H9 (cell line): ENCODE measurements at regions not wholly inside any gene's neighbourhood (a gene's known extent, or its start where the extent isn't known, plus 50 kb on each side); places are given as distances from the start of the nearest gene placed in this dataset.

Experiments
- DNase-seq: peaks from one replicate; pipeline ENCODE4 v3.0.0-alpha.2; 2017
- H2AFZ ChIP-seq: one replicate; pipeline ENCODE4 v1.6.1; 2013; ENCODE audit warnings: mild to moderate bottlenecking, low read length, control low read depth, moderate library complexity
- H2AK5ac ChIP-seq: 2 replicates; pipeline ENCODE4 v1.6.1; 2013; ENCODE audit warnings: low read length, control low read depth, mixed read lengths; ENCODE audit not compliant: insufficient read length
- H2BK120ac ChIP-seq: one replicate; pipeline ENCODE4 v1.6.1; 2013; ENCODE audit warnings: low read depth, mild to moderate bottlenecking, low read length, control low read depth, inconsistent platforms; ENCODE audit not compliant: poor library complexity, severe bottlenecking
- H2BK12ac ChIP-seq: 2 replicates; pipeline ENCODE4 v1.6.1; 2013; ENCODE audit warnings: low read length, control low read depth, mixed read lengths, low read depth; ENCODE audit not compliant: insufficient read length
- H2BK15ac ChIP-seq: 2 replicates; pipeline ENCODE4 v1.6.1; 2013; ENCODE audit warnings: low read depth, low read length, control low read depth
- H2BK20ac ChIP-seq: one replicate; pipeline ENCODE4 v1.6.1; 2013; ENCODE audit warnings: low read depth, mild to moderate bottlenecking, low read length, control low read depth, inconsistent platforms; ENCODE audit not compliant: poor library complexity, severe bottlenecking
- H2BK5ac ChIP-seq: 2 replicates; pipeline ENCODE4 v1.6.1; 2013; ENCODE audit warnings: low read length, control low read depth, mixed read lengths; ENCODE audit not compliant: insufficient read length
- H3K14ac ChIP-seq: 2 replicates; pipeline ENCODE4 v1.6.1; 2013; ENCODE audit warnings: low read length, control low read depth; ENCODE audit not compliant: insufficient read depth
- H3K18ac ChIP-seq: 2 replicates; pipeline ENCODE4 v1.6.1; 2013; ENCODE audit warnings: low read depth, mild to moderate bottlenecking, mixed read lengths, low read length, control low read depth; ENCODE audit not compliant: insufficient read length
- H3K23ac ChIP-seq: 2 replicates; pipeline ENCODE4 v1.6.1; 2013; ENCODE audit warnings: low read length, control low read depth, mixed read lengths, low read depth; ENCODE audit not compliant: insufficient read length
- H3K23me2 ChIP-seq: 2 replicates; pipeline ENCODE4 v1.6.1; 2013; ENCODE audit warnings: low read depth, mild to moderate bottlenecking, mixed read lengths, low read length, control low read depth; ENCODE audit not compliant: insufficient read length, poor library complexity, severe bottlenecking
- H3K27ac ChIP-seq: 2 replicates; pipeline ENCODE4 v1.5.1; 2013; ENCODE audit warnings: low read length, control low read depth, mixed read lengths, low read depth; ENCODE audit not compliant: insufficient read length
- H3K27me3 ChIP-seq: 2 replicates; pipeline ENCODE4 v1.6.1; 2013; ENCODE audit warnings: low read length, control low read depth, inconsistent platforms; ENCODE audit not compliant: insufficient read depth
- H3K4ac ChIP-seq: 2 replicates; pipeline ENCODE4 v1.6.1; 2013; ENCODE audit warnings: low read depth, mild to moderate bottlenecking, control low read depth, inconsistent platforms, low read length, moderate library complexity
- H3K4me1 ChIP-seq: 2 replicates; pipeline ENCODE4 v1.6.1; 2013; ENCODE audit warnings: low read length, control low read depth, inconsistent platforms; ENCODE audit not compliant: insufficient read depth
- H3K4me2 ChIP-seq: 2 replicates; pipeline ENCODE4 v1.6.1; 2013; ENCODE audit warnings: low read length, control low read depth, mixed read lengths; ENCODE audit not compliant: insufficient read length, insufficient read depth
- H3K56ac ChIP-seq: 2 replicates; pipeline ENCODE4 v1.6.1; 2013; ENCODE audit warnings: low read depth, mild to moderate bottlenecking, mixed read lengths, low read length, control low read depth; ENCODE audit not compliant: insufficient read length
- H3K79me1 ChIP-seq: 2 replicates; pipeline ENCODE4 v1.6.1; 2013; ENCODE audit warnings: low read depth, mild to moderate bottlenecking, moderate library complexity, low read length, control low read depth, inconsistent platforms; ENCODE audit not compliant: insufficient read depth, poor library complexity, severe bottlenecking
- H3K79me2 ChIP-seq: 2 replicates; pipeline ENCODE4 v1.6.1; 2013; ENCODE audit warnings: low read length, control low read depth, inconsistent platforms; ENCODE audit not compliant: insufficient read depth
- H3K9ac ChIP-seq: 2 replicates; pipeline ENCODE4 v1.6.1; 2013; ENCODE audit warnings: low read length, control low read depth, mixed read lengths; ENCODE audit not compliant: insufficient read length; ENCODE audit errors: extremely low read depth
- H3K9me3 ChIP-seq: one replicate; pipeline ENCODE4 v1.6.1; 2013; ENCODE audit warnings: low read depth, low read length, inconsistent platforms; ENCODE audit not compliant: control insufficient read depth
- H3T11ph ChIP-seq: one replicate; pipeline ENCODE4 v1.6.1; 2013; ENCODE audit warnings: mild to moderate bottlenecking, low read length, control low read depth, inconsistent platforms
- H4K20me1 ChIP-seq: one replicate; pipeline ENCODE4 v1.6.1; 2013; ENCODE audit not compliant: control insufficient read depth, insufficient read length, insufficient read depth
- H4K5ac ChIP-seq: 2 replicates; pipeline ENCODE4 v1.6.1; 2013; ENCODE audit warnings: low read depth, mild to moderate bottlenecking, mixed read lengths, low read length, control low read depth; ENCODE audit not compliant: insufficient read length
- H4K8ac ChIP-seq: replicated peaks from 2 replicates; pipeline ENCODE4 v1.6.1; 2013; ENCODE audit warnings: low read length, control low read depth, mixed read lengths, low read depth; ENCODE audit not compliant: insufficient read length
- H4K91ac ChIP-seq: 2 replicates; pipeline ENCODE4 v1.6.1; 2013; ENCODE audit warnings: low read depth, mild to moderate bottlenecking, moderate library complexity, mixed read lengths, low read length, control low read depth; ENCODE audit not compliant: insufficient read length
- H3K27ac Mint-ChIP-seq, 3 experiments: 2 replicates in 2 of 3; 3 replicates in 1 of 3; pipeline ENCODE4 v1.8.0; 2020 to 2021; ENCODE audit warnings: mixed read lengths in 3 of 3, mild to moderate bottlenecking in 1 of 3, moderate library complexity in 1 of 3
- H3K27me3 Mint-ChIP-seq: 2 replicates; pipeline ENCODE4 v1.8.0; 2021; ENCODE audit warnings: low read depth, mild to moderate bottlenecking, moderate library complexity, mixed read lengths
- H3K36me3 Mint-ChIP-seq, 3 experiments: 2 replicates in 2 of 3; 3 replicates in 1 of 3; pipeline ENCODE4 v1.8.0; 2020 to 2021; ENCODE audit warnings: low read depth in 3 of 3, mixed read lengths in 3 of 3; ENCODE audit not compliant: insufficient read depth in 1 of 3
- H3K4me1 Mint-ChIP-seq, 2 experiments: 2 replicates each; pipeline ENCODE4 v1.8.0; 2020; ENCODE audit warnings: mixed read lengths in 2 of 2
- H3K4me3 Mint-ChIP-seq, 2 experiments: 2 replicates in 1 of 2; 3 replicates in 1 of 2; pipeline ENCODE4 v1.8.0; 2020 to 2021; ENCODE audit warnings: mild to moderate bottlenecking in 2 of 2, mixed read lengths in 2 of 2, moderate library complexity in 1 of 2
- H3K9me3 Mint-ChIP-seq, 2 experiments: 2 replicates in 1 of 2; 3 replicates in 1 of 2; pipeline ENCODE4 v1.8.0; 2020; ENCODE audit warnings: mild to moderate bottlenecking in 2 of 2, mixed read lengths in 2 of 2, moderate library complexity in 1 of 2
- WGBS: extraction: QIAGEN DNeasy Blood & Tissue Kit; methylation state at CpG from one replicate; pipeline ENCODE4 v1.1.7; 2013; ENCODE audit warnings: missing lambda C conversion rate, low lambda C conversion rate, mixed read lengths; ENCODE audit not compliant: insufficient read length; ENCODE audit errors: extremely low coverage; 5-methylcytosine and 5-hydroxymethylcytosine counted together
- TF ChIP-seq, protein P1 (sequence below): fragments of 200-600 bp; sonication (generic); conservative IDR thresholded peaks from 3 replicates; pipeline ENCODE4 v1.8.0; 2021; ENCODE audit warnings: antibody characterized with exemption, mild to moderate bottlenecking

DNA sequence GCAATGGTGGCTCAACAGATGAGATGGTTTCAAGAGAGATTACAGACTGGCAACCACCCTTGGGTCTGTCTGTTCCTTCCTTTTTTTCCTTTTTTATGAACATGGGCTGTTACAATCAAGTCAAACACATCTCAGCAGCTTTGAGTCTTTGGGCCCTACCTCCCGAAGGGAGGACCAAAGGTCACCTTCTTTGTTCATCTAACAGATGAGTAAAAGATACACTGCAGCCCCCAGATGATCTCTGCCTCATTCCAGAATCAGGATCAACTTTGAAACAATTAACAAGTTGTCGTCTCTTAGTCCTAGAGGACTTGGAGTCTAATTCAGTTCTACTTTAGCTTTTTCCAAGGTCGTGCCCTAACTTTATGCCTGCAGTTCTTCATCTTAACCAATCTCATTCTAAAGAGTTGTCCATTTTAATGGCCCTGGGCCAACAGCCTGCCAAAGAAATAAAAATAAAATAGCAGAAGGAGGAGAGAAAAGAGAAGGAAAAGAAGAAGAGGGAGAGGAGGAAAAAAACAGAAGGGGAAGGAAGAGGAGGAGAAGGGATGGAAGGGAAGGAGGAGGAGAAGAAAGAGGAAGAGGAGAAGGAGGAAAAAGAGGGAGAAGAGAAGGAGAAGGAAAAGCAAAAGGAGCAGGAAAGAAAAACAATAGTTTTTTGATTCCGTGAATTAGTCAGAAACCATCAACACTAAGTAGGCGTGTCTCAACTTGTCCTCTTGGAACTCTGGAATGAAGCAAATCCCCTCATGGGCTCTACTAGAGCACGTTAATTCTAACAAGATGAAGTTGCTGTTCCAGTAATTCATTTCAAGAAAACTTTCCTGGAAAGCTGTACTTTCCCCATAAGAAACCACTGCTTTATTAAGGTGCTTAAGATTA lies 281.2 kb downstream of the FOXO1 start:
- no peaks in the 10 kb centered on the region; the same call in 1 of the 2 replicates for H3K27me3 Mint-ChIP-seq
- H3K9me3 ChIP-seq, result no peaks in the 10 kb centered on the region
- no peaks in the 10 kb centered on the region for H3K79me2 ChIP-seq
- H2AK5ac ChIP-seq, result no peak overlapping the region
- H3K18ac ChIP-seq, result no peak overlapping the region
- H4K91ac ChIP-seq, result no peak overlapping the region
- no peak overlapping the region for H2BK5ac ChIP-seq
- H3K4ac ChIP-seq, result no peak overlapping the region
- no peak overlapping the region for H3K4me3 Mint-ChIP-seq
- no peaks in the 10 kb centered on the region for H3K9me3 Mint-ChIP-seq
- H4K8ac ChIP-seq, result no peak overlapping the region
- H3K23ac ChIP-seq, result no peak overlapping the region
- H3K23me2 ChIP-seq, result no peaks in the 10 kb centered on the region
- H4K5ac ChIP-seq, result no peak overlapping the region
- no peak overlapping the region for H3T11ph ChIP-seq
- no peaks in the 10 kb centered on the region for H3K36me3 Mint-ChIP-seq
- H2BK12ac ChIP-seq, result no peak overlapping the region
- no peak overlapping the region for H2BK120ac ChIP-seq
- no peak overlapping the region for H3K56ac ChIP-seq
- no peaks in the 10 kb centered on the region for H4K20me1 ChIP-seq
- H3K79me1 ChIP-seq, result no peaks in the 10 kb centered on the region
- H3K9ac ChIP-seq, result no peak overlapping the region
- H2BK20ac ChIP-seq, result no peak overlapping the region
- H3K4me1 Mint-ChIP-seq, result peaks cover 26 to 31% of the 10 kb centered on the region in 2 experiments
- no peak overlapping the region for H3K27ac ChIP-seq
- no peak overlapping the region for H3K14ac ChIP-seq
- DNase-seq, result no peak
- no peak overlapping the region for H2AFZ ChIP-seq
- TF ChIP-seq, protein P1, sequence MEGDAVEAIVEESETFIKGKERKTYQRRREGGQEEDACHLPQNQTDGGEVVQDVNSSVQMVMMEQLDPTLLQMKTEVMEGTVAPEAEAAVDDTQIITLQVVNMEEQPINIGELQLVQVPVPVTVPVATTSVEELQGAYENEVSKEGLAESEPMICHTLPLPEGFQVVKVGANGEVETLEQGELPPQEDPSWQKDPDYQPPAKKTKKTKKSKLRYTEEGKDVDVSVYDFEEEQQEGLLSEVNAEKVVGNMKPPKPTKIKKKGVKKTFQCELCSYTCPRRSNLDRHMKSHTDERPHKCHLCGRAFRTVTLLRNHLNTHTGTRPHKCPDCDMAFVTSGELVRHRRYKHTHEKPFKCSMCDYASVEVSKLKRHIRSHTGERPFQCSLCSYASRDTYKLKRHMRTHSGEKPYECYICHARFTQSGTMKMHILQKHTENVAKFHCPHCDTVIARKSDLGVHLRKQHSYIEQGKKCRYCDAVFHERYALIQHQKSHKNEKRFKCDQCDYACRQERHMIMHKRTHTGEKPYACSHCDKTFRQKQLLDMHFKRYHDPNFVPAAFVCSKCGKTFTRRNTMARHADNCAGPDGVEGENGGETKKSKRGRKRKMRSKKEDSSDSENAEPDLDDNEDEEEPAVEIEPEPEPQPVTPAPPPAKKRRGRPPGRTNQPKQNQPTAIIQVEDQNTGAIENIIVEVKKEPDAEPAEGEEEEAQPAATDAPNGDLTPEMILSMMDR, result no peak
- no peaks in the 10 kb centered on the region for H3K27me3 ChIP-seq
- H3K4me2 ChIP-seq, result no peak overlapping the region
- WGBS, result no CpG with 5 or more reads among the region's 6 CpGs
- no peak overlapping the region; a peak in 1 of 7 replicates for H3K27ac Mint-ChIP-seq
- no peak overlapping the region for H2BK15ac ChIP-seq
- H3K4me1 ChIP-seq, result no peaks in the 10 kb centered on the region
